ENCODE measurements at regions not wholly inside any gene's neighbourhood (a gene's known extent, or its start where the extent isn't known, plus 50 kb on each side); places are given as distances from the start of the nearest gene placed in this dataset.

GRCh38 chr6:159450815-159451465 is 242.1 kb downstream of the SOD2 start:
- H3K4me3 ChIP-seq (ENCODE audit: low read length) = no peak overlapping the region
- peak; percentile 28 for DNase-seq (ENCODE audit: low read depth)
- TF ChIP-seq, protein P1, sequence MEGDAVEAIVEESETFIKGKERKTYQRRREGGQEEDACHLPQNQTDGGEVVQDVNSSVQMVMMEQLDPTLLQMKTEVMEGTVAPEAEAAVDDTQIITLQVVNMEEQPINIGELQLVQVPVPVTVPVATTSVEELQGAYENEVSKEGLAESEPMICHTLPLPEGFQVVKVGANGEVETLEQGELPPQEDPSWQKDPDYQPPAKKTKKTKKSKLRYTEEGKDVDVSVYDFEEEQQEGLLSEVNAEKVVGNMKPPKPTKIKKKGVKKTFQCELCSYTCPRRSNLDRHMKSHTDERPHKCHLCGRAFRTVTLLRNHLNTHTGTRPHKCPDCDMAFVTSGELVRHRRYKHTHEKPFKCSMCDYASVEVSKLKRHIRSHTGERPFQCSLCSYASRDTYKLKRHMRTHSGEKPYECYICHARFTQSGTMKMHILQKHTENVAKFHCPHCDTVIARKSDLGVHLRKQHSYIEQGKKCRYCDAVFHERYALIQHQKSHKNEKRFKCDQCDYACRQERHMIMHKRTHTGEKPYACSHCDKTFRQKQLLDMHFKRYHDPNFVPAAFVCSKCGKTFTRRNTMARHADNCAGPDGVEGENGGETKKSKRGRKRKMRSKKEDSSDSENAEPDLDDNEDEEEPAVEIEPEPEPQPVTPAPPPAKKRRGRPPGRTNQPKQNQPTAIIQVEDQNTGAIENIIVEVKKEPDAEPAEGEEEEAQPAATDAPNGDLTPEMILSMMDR (IDR thresholded peaks at IDR 0.05; ENCODE audit: insufficient read depth, low read depth, low read length, missing control alignments) = no peak

- TF ChIP-seq, protein P1 (IDR thresholded peaks at IDR 0.05; ENCODE audit: insufficient read depth, low read depth, low read length, missing control alignments) = no peak
- no peak overlapping the region for H3K4me3 ChIP-seq (ENCODE audit: low read length)
- DNase-seq (ENCODE audit: low read depth) = no peak
Observed at GRCh38 chr6:159446340-159446739, 246.7 kb downstream of the SOD2 start.

DNA sequence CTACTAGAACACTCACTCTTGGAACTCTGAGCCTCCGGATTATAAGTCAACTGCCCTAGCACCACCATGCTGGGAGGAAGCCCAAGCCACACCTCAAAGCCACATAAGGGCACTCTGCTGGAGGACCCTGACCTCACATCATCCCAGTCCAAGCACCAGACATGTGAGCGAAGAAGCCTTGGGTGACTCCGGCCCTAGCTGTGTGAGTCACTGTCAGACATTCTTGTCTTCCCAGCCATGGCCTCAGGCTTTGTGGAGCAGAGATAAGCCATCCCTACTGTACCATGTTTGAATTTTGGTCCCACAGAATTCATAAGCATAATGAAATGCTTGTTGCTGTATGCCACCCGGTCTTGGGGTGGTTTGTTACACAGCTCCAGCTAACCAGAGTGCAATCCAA is 247.7 kb downstream of the SOD2 start:
- TF ChIP-seq, protein P1 (IDR thresholded peaks at IDR 0.05; ENCODE audit: insufficient read depth, low read depth, low read length, missing control alignments) = no peak
- H3K4me3 ChIP-seq (ENCODE audit: low read length) = no peak overlapping the region
- DNase-seq (ENCODE audit: low read depth) = no peak

GRCh38 chr6:159444056-159444760 is 248.8 kb downstream of the SOD2 start:
- TF ChIP-seq, protein P1 (IDR thresholded peaks at IDR 0.05; ENCODE audit: insufficient read depth, low read depth, low read length, missing control alignments) = no peak
- H3K4me3 ChIP-seq (ENCODE audit: low read length) = no peak overlapping the region
- no peak for DNase-seq (ENCODE audit: low read depth)

DNA sequence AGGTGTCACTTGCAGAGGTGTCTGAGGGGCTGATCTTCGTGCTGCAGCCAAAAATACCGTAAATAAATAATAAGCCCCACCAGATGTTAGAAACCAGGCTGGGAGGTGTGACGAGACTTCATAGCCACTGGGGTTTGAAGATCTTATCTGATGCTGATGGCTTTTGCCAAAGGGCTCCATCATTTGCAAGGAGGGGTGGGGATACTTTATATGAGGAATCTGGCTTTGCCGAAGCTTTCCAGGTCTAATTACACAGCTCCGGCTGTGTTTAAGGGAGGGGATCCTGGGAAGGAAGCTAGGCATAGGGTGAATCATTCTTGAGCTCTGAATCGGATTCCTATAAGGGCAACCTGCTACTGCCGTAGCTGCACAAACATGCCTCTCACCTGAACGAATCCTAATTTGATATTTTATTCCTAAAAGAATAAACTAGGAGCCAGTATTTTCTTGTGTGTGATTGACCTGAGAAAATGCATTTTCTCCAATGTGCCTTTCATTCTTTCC is 249.6 kb downstream of the SOD2 start:
- TF ChIP-seq, protein P1 (IDR thresholded peaks at IDR 0.05; ENCODE audit: insufficient read depth, low read depth, low read length, missing control alignments) = no peak
- H3K4me3 ChIP-seq (ENCODE audit: low read length) = no peak overlapping the region
- DNase-seq (ENCODE audit: low read depth) = no peak

DNA sequence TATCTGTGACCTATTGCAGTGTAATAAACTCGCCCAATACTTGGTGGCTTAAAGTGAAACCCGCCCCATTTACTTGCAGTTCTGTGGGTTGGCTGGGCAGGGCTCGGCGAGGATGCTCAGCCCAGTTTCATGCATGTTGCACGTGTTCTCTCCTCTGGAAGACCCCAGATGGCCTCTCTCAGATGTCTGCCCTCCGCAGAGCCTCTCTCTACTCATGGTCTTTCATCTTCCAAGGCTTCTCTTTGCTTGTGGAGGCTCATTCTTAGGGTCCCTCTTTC is 251.4 kb downstream of the SOD2 start:
- H3K4me3 ChIP-seq (ENCODE audit: low read length) = no peak overlapping the region
- no peak for DNase-seq (ENCODE audit: low read depth)
- TF ChIP-seq, protein P1 (IDR thresholded peaks at IDR 0.05; ENCODE audit: insufficient read depth, low read depth, low read length, missing control alignments) = no peak

All from epithelial cell of esophagus (primary cell).